ENCODE measurements at regions not wholly inside any gene's neighbourhood (a gene's known extent, or its start where the extent isn't known, plus 50 kb on each side); places are given as distances from the start of the nearest gene placed in this dataset.

- Histone ChIP-seq H3K9me2 (replicated peaks; ENCODE audit: insufficient read depth) (no peaks in the 10 kb centered on the region), H3K36me3 (replicated peaks; ENCODE audit: insufficient read depth, low read depth) (no peaks in the 10 kb centered on the region), H3K27me3 (no peaks in the 10 kb centered on the region), H3K4me1 (ENCODE audit: insufficient read depth) (no peaks in the 10 kb centered on the region), H4K20me1 (ENCODE audit: insufficient read depth, poor library complexity, severe bottlenecking) (no peaks in the 10 kb centered on the region), H3K79me2 (no peaks in the 10 kb centered on the region), H3K4me2 (no peak overlapping the region), H3K4me3 (no peak overlapping the region), H3K9me3 (ENCODE audit: low read depth) (no peaks in the 10 kb centered on the region), H2AFZ (no peak overlapping the region), H3K27ac (no peak overlapping the region)
- no peak for DNase-seq (ENCODE audit: low spot score)
- WGBS (ENCODE audit: low lambda C conversion rate, missing lambda C conversion rate), result 96% methylated on average over 4 of the region's 4 CpGs
- TF ChIP-seq EZH2phosphoT487 (IDR thresholded peaks at IDR 0.05; ENCODE audit: low read depth, severe bottlenecking, unreplicated experiment) (no peak), EZH2 (IDR thresholded peaks at IDR 0.05; ENCODE audit: borderline replicate concordance) (no peak)
- TF ChIP-seq, protein P1, sequence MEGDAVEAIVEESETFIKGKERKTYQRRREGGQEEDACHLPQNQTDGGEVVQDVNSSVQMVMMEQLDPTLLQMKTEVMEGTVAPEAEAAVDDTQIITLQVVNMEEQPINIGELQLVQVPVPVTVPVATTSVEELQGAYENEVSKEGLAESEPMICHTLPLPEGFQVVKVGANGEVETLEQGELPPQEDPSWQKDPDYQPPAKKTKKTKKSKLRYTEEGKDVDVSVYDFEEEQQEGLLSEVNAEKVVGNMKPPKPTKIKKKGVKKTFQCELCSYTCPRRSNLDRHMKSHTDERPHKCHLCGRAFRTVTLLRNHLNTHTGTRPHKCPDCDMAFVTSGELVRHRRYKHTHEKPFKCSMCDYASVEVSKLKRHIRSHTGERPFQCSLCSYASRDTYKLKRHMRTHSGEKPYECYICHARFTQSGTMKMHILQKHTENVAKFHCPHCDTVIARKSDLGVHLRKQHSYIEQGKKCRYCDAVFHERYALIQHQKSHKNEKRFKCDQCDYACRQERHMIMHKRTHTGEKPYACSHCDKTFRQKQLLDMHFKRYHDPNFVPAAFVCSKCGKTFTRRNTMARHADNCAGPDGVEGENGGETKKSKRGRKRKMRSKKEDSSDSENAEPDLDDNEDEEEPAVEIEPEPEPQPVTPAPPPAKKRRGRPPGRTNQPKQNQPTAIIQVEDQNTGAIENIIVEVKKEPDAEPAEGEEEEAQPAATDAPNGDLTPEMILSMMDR (IDR thresholded peaks at IDR 0.05; ENCODE audit: poor library complexity), result no peak
Observed at GRCh38 chr10:32153252-32153651, 97.0 kb upstream of the KIF5B start.

- Histone ChIP-seq H3K9me3 (ENCODE audit: low read depth) (no peaks in the 10 kb centered on the region), H2AFZ (no peak overlapping the region), H3K9me2 (replicated peaks; ENCODE audit: insufficient read depth) (no peaks in the 10 kb centered on the region), H3K4me3 (no peak overlapping the region), H4K20me1 (ENCODE audit: insufficient read depth, poor library complexity, severe bottlenecking) (no peaks in the 10 kb centered on the region), H3K36me3 (replicated peaks; ENCODE audit: insufficient read depth, low read depth) (no peaks in the 10 kb centered on the region), H3K4me2 (no peak overlapping the region), H3K79me2 (no peaks in the 10 kb centered on the region), H3K27ac (no peak overlapping the region), H3K27me3 (no peaks in the 10 kb centered on the region), H3K4me1 (ENCODE audit: insufficient read depth) (no peaks in the 10 kb centered on the region)
- 100% methylated on average over 2 of the region's 2 CpGs for WGBS (ENCODE audit: low lambda C conversion rate, missing lambda C conversion rate)
- DNase-seq (ENCODE audit: low spot score), result no peak
- TF ChIP-seq, protein P1 (IDR thresholded peaks at IDR 0.05; ENCODE audit: poor library complexity), result no peak
- TF ChIP-seq EZH2phosphoT487 (IDR thresholded peaks at IDR 0.05; ENCODE audit: low read depth, severe bottlenecking, unreplicated experiment), result no peak
- TF ChIP-seq EZH2 (IDR thresholded peaks at IDR 0.05; ENCODE audit: borderline replicate concordance), result no peak
Observed at GRCh38 chr10:32151871-32152270, 95.6 kb upstream of the KIF5B start.

DNA sequence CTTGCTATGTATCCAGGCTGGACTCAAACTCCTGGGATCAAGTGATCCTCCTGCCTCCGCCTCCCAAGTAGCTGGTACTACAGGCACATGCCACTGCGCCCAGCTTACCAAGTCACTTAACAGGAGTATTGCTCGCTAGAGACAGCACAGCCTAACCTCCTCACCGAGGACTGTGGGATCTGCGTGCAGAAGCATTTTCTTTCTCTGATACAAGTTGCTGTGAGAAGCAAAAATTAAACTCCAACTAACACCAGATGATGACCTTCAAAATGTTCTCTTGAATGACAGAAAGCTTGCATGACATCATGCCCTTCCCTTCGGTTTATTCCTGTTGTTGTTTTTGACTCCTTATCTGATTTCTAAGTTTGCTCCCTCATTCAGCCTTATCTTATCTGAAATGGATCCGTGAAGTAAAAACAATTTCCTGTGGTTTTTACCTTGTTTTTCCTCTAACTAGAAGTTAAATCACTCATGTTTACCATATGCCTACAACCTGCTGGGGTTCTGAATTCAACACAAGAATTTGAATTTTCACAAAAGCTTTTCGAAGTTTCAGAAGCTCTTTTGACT is 94.4 kb upstream of the KIF5B start:
- 53% methylated on average over 8 of the region's 8 CpGs for WGBS (ENCODE audit: low lambda C conversion rate, missing lambda C conversion rate)
- Histone ChIP-seq H4K20me1 (ENCODE audit: insufficient read depth, poor library complexity, severe bottlenecking) (no peaks in the 10 kb centered on the region), H3K4me2 (peak overlapping the region; percentile 41), H3K9me3 (ENCODE audit: low read depth) (no peaks in the 10 kb centered on the region), H3K79me2 (no peaks in the 10 kb centered on the region), H3K27ac (peak overlapping the region; percentile 64), H3K4me1 (ENCODE audit: insufficient read depth) (no peaks in the 10 kb centered on the region), H3K27me3 (no peaks in the 10 kb centered on the region), H3K36me3 (replicated peaks; ENCODE audit: insufficient read depth, low read depth) (no peaks in the 10 kb centered on the region), H2AFZ (no peak overlapping the region), H3K9me2 (replicated peaks; ENCODE audit: insufficient read depth) (no peaks in the 10 kb centered on the region), H3K4me3 (no peak overlapping the region)
- TF ChIP-seq EZH2phosphoT487 (IDR thresholded peaks at IDR 0.05; ENCODE audit: low read depth, severe bottlenecking, unreplicated experiment), result no peak
- no peak for TF ChIP-seq EZH2 (IDR thresholded peaks at IDR 0.05; ENCODE audit: borderline replicate concordance)
- TF ChIP-seq, protein P1 (IDR thresholded peaks at IDR 0.05; ENCODE audit: poor library complexity), result no peak
- DNase-seq (ENCODE audit: low spot score), result no peak
